ENCODE measurements at regions not wholly inside any gene's neighbourhood (a gene's known extent, or its start where the extent isn't known, plus 50 kb on each side); places are given as distances from the start of the nearest gene placed in this dataset.

- TF ChIP-seq CTCF (conservative IDR thresholded peaks at IDR 0.05) = no peak
- no peak for TF ChIP-seq EZH2 (IDR thresholded peaks at IDR 0.05; ENCODE audit: low read depth)
- intact Hi-C loops (cut with micrococcal nuclease; ENCODE audit: unreplicated experiment) = no loop called here
Measured at GRCh38 chr17:53687324-53687723, 135.4 kb upstream of the KIF2B start.

GRCh38 chr17:53680745-53681144 is 142.0 kb upstream of the KIF2B start:
- TF ChIP-seq CTCF (conservative IDR thresholded peaks at IDR 0.05) (no peak), EZH2 (IDR thresholded peaks at IDR 0.05; ENCODE audit: low read depth) (no peak)
- H4K20me1 ChIP-seq (ENCODE audit: insufficient read depth) = no peaks in the 10 kb centered on the region
- no TSS peak for BruUV-seq (replicated peaks)
- no peak overlapping the region for H3K4me3 ChIP-seq
- H3F3A ChIP-seq (ENCODE audit: insufficient read depth, low read depth) = no peaks in the 10 kb centered on the region
- CTCF ChIA-PET = no interaction called here
- H3K27ac ChIP-seq = no peak overlapping the region
- no peaks in the 10 kb centered on the region for H3K4me1 ChIP-seq (replicated peaks; ENCODE audit: insufficient read depth)
- 0 out of 2 replicates have a peak, but pooled peaks cover 4% of the 10 kb centered on the region for H3K9me2 ChIP-seq (ENCODE audit: insufficient read depth)
- H3K36me3 ChIP-seq (ENCODE audit: low read depth) = no peaks in the 10 kb centered on the region
- H2AFZ ChIP-seq = no peak overlapping the region
- no peaks in the 10 kb centered on the region for H3K27me3 ChIP-seq (ENCODE audit: insufficient read depth, low read depth)
- DNase-seq = no peak
- intact Hi-C loops (cut with micrococcal nuclease; ENCODE audit: unreplicated experiment) = no loop called here
- H3K9me3 ChIP-seq (ENCODE audit: insufficient read depth, low read depth) = no peaks in the 10 kb centered on the region
- no peaks in the 10 kb centered on the region for H3K79me2 ChIP-seq (ENCODE audit: low read depth)
- POLR2A ChIA-PET (ENCODE audit: unreplicated experiment) = no interaction called here
- no peak overlapping the region for H3K4me2 ChIP-seq

More at GRCh38 chr17:53687324-53687723, 135.4 kb upstream of the KIF2B start:
- CTCF ChIA-PET = no interaction called here
- Histone ChIP-seq H4K20me1 (ENCODE audit: insufficient read depth) (no peaks in the 10 kb centered on the region), H3F3A (ENCODE audit: insufficient read depth, low read depth) (no peaks in the 10 kb centered on the region), H3K4me1 (replicated peaks; ENCODE audit: insufficient read depth) (no peaks in the 10 kb centered on the region), H3K36me3 (ENCODE audit: low read depth) (no peaks in the 10 kb centered on the region), H3K4me2 (no peak overlapping the region), H3K79me2 (ENCODE audit: low read depth) (no peaks in the 10 kb centered on the region), H3K9me2 (ENCODE audit: insufficient read depth) (no peaks in the 10 kb centered on the region), H2AFZ (no peak overlapping the region), H3K27me3 (ENCODE audit: insufficient read depth, low read depth) (no peaks in the 10 kb centered on the region), H3K9me3 (ENCODE audit: insufficient read depth, low read depth) (no peaks in the 10 kb centered on the region), H3K4me3 (no peak overlapping the region), H3K27ac (no peak overlapping the region)
- BruUV-seq (replicated peaks) = no TSS peak
- POLR2A ChIA-PET (ENCODE audit: unreplicated experiment) = no interaction called here
- no peak for DNase-seq

- no peak overlapping the region for H3K4me3 ChIP-seq
- no TSS peak for BruUV-seq (replicated peaks)
Measured at GRCh38 chr17:53668854-53669253, 153.9 kb upstream of the KIF2B start.

More at GRCh38 chr17:53668854-53669253, 153.9 kb upstream of the KIF2B start:
- Histone ChIP-seq H3K27ac (no peak overlapping the region), H3K9me2 (ENCODE audit: insufficient read depth) (no peaks in the 10 kb centered on the region), H3K27me3 (ENCODE audit: insufficient read depth, low read depth) (no peaks in the 10 kb centered on the region), H3F3A (ENCODE audit: insufficient read depth, low read depth) (no peaks in the 10 kb centered on the region), H3K36me3 (ENCODE audit: low read depth) (no peaks in the 10 kb centered on the region), H3K79me2 (ENCODE audit: low read depth) (no peaks in the 10 kb centered on the region), H3K9me3 (ENCODE audit: insufficient read depth, low read depth) (no peaks in the 10 kb centered on the region), H3K4me1 (replicated peaks; ENCODE audit: insufficient read depth) (no peaks in the 10 kb centered on the region), H3K4me2 (no peak overlapping the region), H4K20me1 (ENCODE audit: insufficient read depth) (no peaks in the 10 kb centered on the region), H2AFZ (no peak overlapping the region)
- ChIA-PET CTCF (no interaction called here), POLR2A (ENCODE audit: unreplicated experiment) (no interaction called here)
- no peak for DNase-seq
- intact Hi-C loops (cut with micrococcal nuclease; ENCODE audit: unreplicated experiment) = no loop called here
- no peak for TF ChIP-seq EZH2 (IDR thresholded peaks at IDR 0.05; ENCODE audit: low read depth)
- TF ChIP-seq CTCF (conservative IDR thresholded peaks at IDR 0.05) = no peak
